ENCODE measurements at regions not wholly inside any gene's neighbourhood (a gene's known extent, or its start where the extent isn't known, plus 50 kb on each side); places are given as distances from the start of the nearest gene placed in this dataset.
A peak's percentile ranks its signal among the peaks of the same experiment; 100 is the strongest.

GRCh38 chr6:27159725-27160124, 87.8 kb upstream of the PRSS16 start:
- Mint-ChIP-seq H3K9me3 (ENCODE audit: unreplicated experiment) (no peaks in the 10 kb centered on the region), H3K4me3 (ENCODE audit: unreplicated experiment) (no peak overlapping the region), H3K27ac (ENCODE audit: unreplicated experiment) (no peak overlapping the region), H3K36me3 (ENCODE audit: low read depth, unreplicated experiment) (no peaks in the 10 kb centered on the region), H3K27me3 (ENCODE audit: unreplicated experiment) (no peaks in the 10 kb centered on the region), H3K4me1 (ENCODE audit: unreplicated experiment) (peaks cover 4% of the 10 kb centered on the region)
- no peak for DNase-seq (ENCODE audit: low spot score)
- TF ChIP-seq CTCF (IDR thresholded peaks at IDR 0.05; ENCODE audit: unreplicated experiment): no peak

GRCh38 chr6:27161115-27161514, 86.4 kb upstream of the PRSS16 start:
- DNase-seq (ENCODE audit: low spot score): no peak
- H3K36me3 Mint-ChIP-seq (ENCODE audit: low read depth, unreplicated experiment): no peaks in the 10 kb centered on the region
- no peak for TF ChIP-seq CTCF (IDR thresholded peaks at IDR 0.05; ENCODE audit: unreplicated experiment)
- no peak overlapping the region for H3K4me3 Mint-ChIP-seq (ENCODE audit: unreplicated experiment)
- no peak overlapping the region for H3K27ac Mint-ChIP-seq (ENCODE audit: unreplicated experiment)
- peaks cover 4% of the 10 kb centered on the region for H3K4me1 Mint-ChIP-seq (ENCODE audit: unreplicated experiment)
- H3K9me3 Mint-ChIP-seq (ENCODE audit: unreplicated experiment): no peaks in the 10 kb centered on the region
- no peaks in the 10 kb centered on the region for H3K27me3 Mint-ChIP-seq (ENCODE audit: unreplicated experiment)

- DNase-seq (ENCODE audit: low spot score): no peak
- Mint-ChIP-seq H3K4me1 (ENCODE audit: unreplicated experiment) (peaks cover 4% of the 10 kb centered on the region), H3K27me3 (ENCODE audit: unreplicated experiment) (no peaks in the 10 kb centered on the region), H3K36me3 (ENCODE audit: low read depth, unreplicated experiment) (no peaks in the 10 kb centered on the region), H3K27ac (ENCODE audit: unreplicated experiment) (no peak overlapping the region), H3K9me3 (ENCODE audit: unreplicated experiment) (no peaks in the 10 kb centered on the region), H3K4me3 (ENCODE audit: unreplicated experiment) (peak overlapping the region; percentile 10)
- no peak for TF ChIP-seq CTCF (IDR thresholded peaks at IDR 0.05; ENCODE audit: unreplicated experiment)
These were observed 85.9 kb upstream of the PRSS16 start for GRCh38 chr6:27161603-27161945.

GRCh38 chr6:27161946-27162603, 85.4 kb upstream of the PRSS16 start:
- no peaks in the 10 kb centered on the region for H3K9me3 Mint-ChIP-seq (ENCODE audit: unreplicated experiment)
- H3K36me3 Mint-ChIP-seq (ENCODE audit: low read depth, unreplicated experiment): no peaks in the 10 kb centered on the region
- DNase-seq (ENCODE audit: low spot score): peak; percentile 24
- H3K4me1 Mint-ChIP-seq (ENCODE audit: unreplicated experiment): peaks cover 4% of the 10 kb centered on the region
- no peaks in the 10 kb centered on the region for H3K27me3 Mint-ChIP-seq (ENCODE audit: unreplicated experiment)
- H3K27ac Mint-ChIP-seq (ENCODE audit: unreplicated experiment): no peak overlapping the region
- peak; percentile 99 for TF ChIP-seq CTCF (IDR thresholded peaks at IDR 0.05; ENCODE audit: unreplicated experiment)
- peak overlapping the region; percentile 10 for H3K4me3 Mint-ChIP-seq (ENCODE audit: unreplicated experiment)

- Mint-ChIP-seq H3K4me1 (ENCODE audit: unreplicated experiment) (no peaks in the 10 kb centered on the region), H3K36me3 (ENCODE audit: low read depth, unreplicated experiment) (no peaks in the 10 kb centered on the region), H3K9me3 (ENCODE audit: unreplicated experiment) (no peaks in the 10 kb centered on the region), H3K27ac (ENCODE audit: unreplicated experiment) (no peak overlapping the region), H3K4me3 (ENCODE audit: unreplicated experiment) (no peak overlapping the region), H3K27me3 (ENCODE audit: unreplicated experiment) (no peaks in the 10 kb centered on the region)
- DNase-seq (ENCODE audit: low spot score): no peak
- no peak for TF ChIP-seq CTCF (IDR thresholded peaks at IDR 0.05; ENCODE audit: unreplicated experiment)
These were observed 83.7 kb upstream of the PRSS16 start for GRCh38 chr6:27163834-27164233.
